ENCODE measurements at regions not wholly inside any gene's neighbourhood (a gene's known extent, or its start where the extent isn't known, plus 50 kb on each side); places are given as distances from the start of the nearest gene placed in this dataset.

GRCh38 chr11:87539596-87539995 is 501.9 kb downstream of the TMEM135 start:
- Histone ChIP-seq H2BK15ac (ENCODE audit: low read depth, low read length) (no peak overlapping the region), H4K20me1 (ENCODE audit: control insufficient read depth, insufficient read depth, insufficient read length) (no peaks in the 10 kb centered on the region), H4K5ac (ENCODE audit: insufficient read length, low read depth, low read length) (no peak overlapping the region), H4K91ac (ENCODE audit: insufficient read length, low read depth, low read length) (no peak overlapping the region), H3T11ph (ENCODE audit: low read length) (no peak overlapping the region), H3K9ac (ENCODE audit: extremely low read depth, insufficient read length, low read length) (no peak overlapping the region), H3K79me1 (ENCODE audit: insufficient read depth, low read depth, low read length, poor library complexity, severe bottlenecking) (no peaks in the 10 kb centered on the region), H2BK5ac (ENCODE audit: insufficient read length, low read length) (no peak overlapping the region), H3K18ac (ENCODE audit: insufficient read length, low read depth, low read length) (no peak overlapping the region), H3K56ac (ENCODE audit: insufficient read length, low read depth, low read length) (no peak overlapping the region), H3K4me1 (ENCODE audit: insufficient read depth, low read length) (no peaks in the 10 kb centered on the region), H2AK5ac (ENCODE audit: insufficient read length, low read length) (no peak overlapping the region), H3K79me2 (ENCODE audit: insufficient read depth, low read length) (no peaks in the 10 kb centered on the region), H3K23ac (ENCODE audit: insufficient read length, low read depth, low read length) (no peak overlapping the region), H3K4ac (ENCODE audit: low read depth, low read length) (no peak overlapping the region), H2BK20ac (ENCODE audit: low read depth, low read length, poor library complexity, severe bottlenecking) (no peak overlapping the region), H3K23me2 (ENCODE audit: insufficient read length, low read depth, low read length, poor library complexity, severe bottlenecking) (no peaks in the 10 kb centered on the region), H4K8ac (replicated peaks; ENCODE audit: insufficient read length, low read depth, low read length) (no peak overlapping the region), H2BK12ac (ENCODE audit: insufficient read length, low read depth, low read length) (no peak overlapping the region), H3K14ac (ENCODE audit: insufficient read depth, low read length) (no peak overlapping the region), H3K27me3 (ENCODE audit: insufficient read depth, low read length) (no peaks in the 10 kb centered on the region), H3K9me3 (ENCODE audit: control insufficient read depth, low read depth, low read length) (peaks cover 18% of the 10 kb centered on the region), H3K4me2 (ENCODE audit: insufficient read depth, insufficient read length, low read length) (no peak overlapping the region), H3K27ac (ENCODE audit: insufficient read length, low read depth, low read length) (no peak overlapping the region), H2BK120ac (ENCODE audit: low read depth, low read length, poor library complexity, severe bottlenecking) (no peak overlapping the region), H2AFZ (ENCODE audit: low read length) (no peak overlapping the region)
- no CpG with 5 or more reads among the region's 1 CpG for WGBS (ENCODE audit: extremely low coverage, insufficient read length, low lambda C conversion rate)
- H3K9me3 Mint-ChIP-seq: peaks cover 29 to 35% of the 10 kb centered on the region in 2 experiments
- H3K27ac Mint-ChIP-seq: no peak overlapping the region
- no peak for TF ChIP-seq CTCF (conservative IDR thresholded peaks at IDR 0.05)
- H3K27me3 Mint-ChIP-seq (ENCODE audit: low read depth): no peaks in the 10 kb centered on the region; the same call in 1 of the 2 replicates
- H3K4me3 Mint-ChIP-seq: no peak overlapping the region
- DNase-seq: no peak
- no peaks in the 10 kb centered on the region for H3K4me1 Mint-ChIP-seq
- H3K36me3 Mint-ChIP-seq (ENCODE audit: insufficient read depth in 1 of 3, low read depth in 3 of 3): peaks cover 16 to 32% (median 26%) of the 10 kb centered on the region in 3 experiments

Measured in H9 (cell line).